Loucy (cell line): ENCODE measurements at regions not wholly inside any gene's neighbourhood (a gene's known extent, or its start where the extent isn't known, plus 50 kb on each side); places are given as distances from the start of the nearest gene placed in this dataset.
"Not testable (repeated sequence)": the region's sequence is repeated elsewhere in the genome, so short reads cannot be mapped to it uniquely, and the experiment has no call there.

Source experiments
- CTCF ChIP-seq: fragments of 200-600 bp; sonication (generic); conservative IDR thresholded peaks from 2 replicates; pipeline ENCODE4 v1.5.1; 2014; ENCODE audit warnings: mild to moderate bottlenecking, antibody characterized with exemption, low read length
- EZH2phosphoT487 ChIP-seq: fragments of 200-600 bp; IDR thresholded peaks from 2 replicates; pipeline ENCODE4 v1.6.1; 2018; ENCODE audit warnings: antibody characterized with exemption, mild to moderate bottlenecking, moderate library complexity, borderline replicate concordance

- not testable (repeated sequence) for TF ChIP-seq CTCF, EZH2phosphoT487
These were observed 146.9 kb upstream of the PLGLB2 start for GRCh38 chr2:87600961-87601360.
